HL-60 (cell line): ENCODE measurements at regions not wholly inside any gene's neighbourhood (a gene's known extent, or its start where the extent isn't known, plus 50 kb on each side); places are given as distances from the start of the nearest gene placed in this dataset.

ENCODE experiments used
- POLR2AphosphoS5 ChIP-seq: IDR thresholded peaks from 2 replicates; pipeline ENCODE4 v1.6.1; 2012; ENCODE audit warnings: low read depth
- TF ChIP-seq, protein P1 (sequence below): IDR thresholded peaks from one replicate; pipeline ENCODE4 v1.5.1; 2011; ENCODE audit warnings: low read length, control low read depth, inconsistent platforms; ENCODE audit not compliant: insufficient read depth
- TF ChIP-seq, protein P2 (sequence below): IDR thresholded peaks from 2 replicates; pipeline ENCODE4 v1.6.1; 2012; ENCODE audit warnings: low read depth; ENCODE audit not compliant: insufficient replicate concordance

DNA sequence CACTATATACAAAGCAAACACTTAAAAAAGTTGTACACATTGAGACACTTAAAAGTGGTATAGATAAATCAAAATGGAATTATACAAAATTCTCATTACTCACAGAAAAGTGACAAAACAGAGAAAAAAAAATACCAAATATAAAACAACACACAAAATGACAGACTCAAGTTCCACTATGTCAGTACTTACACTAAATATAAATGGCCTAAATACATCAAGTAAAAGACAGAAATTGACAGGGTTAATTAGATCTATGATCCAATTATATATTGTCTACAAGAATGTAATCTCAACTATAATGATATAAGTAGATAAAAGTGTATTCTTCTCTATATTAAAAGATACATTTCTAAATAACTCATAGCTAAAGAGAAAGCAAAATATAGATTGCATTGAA lies 401.6 kb upstream of the PFKP start:
- TF ChIP-seq, protein P1, sequence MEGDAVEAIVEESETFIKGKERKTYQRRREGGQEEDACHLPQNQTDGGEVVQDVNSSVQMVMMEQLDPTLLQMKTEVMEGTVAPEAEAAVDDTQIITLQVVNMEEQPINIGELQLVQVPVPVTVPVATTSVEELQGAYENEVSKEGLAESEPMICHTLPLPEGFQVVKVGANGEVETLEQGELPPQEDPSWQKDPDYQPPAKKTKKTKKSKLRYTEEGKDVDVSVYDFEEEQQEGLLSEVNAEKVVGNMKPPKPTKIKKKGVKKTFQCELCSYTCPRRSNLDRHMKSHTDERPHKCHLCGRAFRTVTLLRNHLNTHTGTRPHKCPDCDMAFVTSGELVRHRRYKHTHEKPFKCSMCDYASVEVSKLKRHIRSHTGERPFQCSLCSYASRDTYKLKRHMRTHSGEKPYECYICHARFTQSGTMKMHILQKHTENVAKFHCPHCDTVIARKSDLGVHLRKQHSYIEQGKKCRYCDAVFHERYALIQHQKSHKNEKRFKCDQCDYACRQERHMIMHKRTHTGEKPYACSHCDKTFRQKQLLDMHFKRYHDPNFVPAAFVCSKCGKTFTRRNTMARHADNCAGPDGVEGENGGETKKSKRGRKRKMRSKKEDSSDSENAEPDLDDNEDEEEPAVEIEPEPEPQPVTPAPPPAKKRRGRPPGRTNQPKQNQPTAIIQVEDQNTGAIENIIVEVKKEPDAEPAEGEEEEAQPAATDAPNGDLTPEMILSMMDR, result no peak
- TF ChIP-seq POLR2AphosphoS5, result no peak
- TF ChIP-seq, protein P2, sequence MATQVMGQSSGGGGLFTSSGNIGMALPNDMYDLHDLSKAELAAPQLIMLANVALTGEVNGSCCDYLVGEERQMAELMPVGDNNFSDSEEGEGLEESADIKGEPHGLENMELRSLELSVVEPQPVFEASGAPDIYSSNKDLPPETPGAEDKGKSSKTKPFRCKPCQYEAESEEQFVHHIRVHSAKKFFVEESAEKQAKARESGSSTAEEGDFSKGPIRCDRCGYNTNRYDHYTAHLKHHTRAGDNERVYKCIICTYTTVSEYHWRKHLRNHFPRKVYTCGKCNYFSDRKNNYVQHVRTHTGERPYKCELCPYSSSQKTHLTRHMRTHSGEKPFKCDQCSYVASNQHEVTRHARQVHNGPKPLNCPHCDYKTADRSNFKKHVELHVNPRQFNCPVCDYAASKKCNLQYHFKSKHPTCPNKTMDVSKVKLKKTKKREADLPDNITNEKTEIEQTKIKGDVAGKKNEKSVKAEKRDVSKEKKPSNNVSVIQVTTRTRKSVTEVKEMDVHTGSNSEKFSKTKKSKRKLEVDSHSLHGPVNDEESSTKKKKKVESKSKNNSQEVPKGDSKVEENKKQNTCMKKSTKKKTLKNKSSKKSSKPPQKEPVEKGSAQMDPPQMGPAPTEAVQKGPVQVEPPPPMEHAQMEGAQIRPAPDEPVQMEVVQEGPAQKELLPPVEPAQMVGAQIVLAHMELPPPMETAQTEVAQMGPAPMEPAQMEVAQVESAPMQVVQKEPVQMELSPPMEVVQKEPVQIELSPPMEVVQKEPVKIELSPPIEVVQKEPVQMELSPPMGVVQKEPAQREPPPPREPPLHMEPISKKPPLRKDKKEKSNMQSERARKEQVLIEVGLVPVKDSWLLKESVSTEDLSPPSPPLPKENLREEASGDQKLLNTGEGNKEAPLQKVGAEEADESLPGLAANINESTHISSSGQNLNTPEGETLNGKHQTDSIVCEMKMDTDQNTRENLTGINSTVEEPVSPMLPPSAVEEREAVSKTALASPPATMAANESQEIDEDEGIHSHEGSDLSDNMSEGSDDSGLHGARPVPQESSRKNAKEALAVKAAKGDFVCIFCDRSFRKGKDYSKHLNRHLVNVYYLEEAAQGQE, result no peak
